ENCODE measurements at regions not wholly inside any gene's neighbourhood (a gene's known extent, or its start where the extent isn't known, plus 50 kb on each side); places are given as distances from the start of the nearest gene placed in this dataset.

GRCh38 chr10:9096288-9096687 lies 1041.8 kb downstream of the GATA3 start:
- TF ChIP-seq CTCF (IDR thresholded peaks at IDR 0.05; ENCODE audit: low read length): no peak
- no peak for TF ChIP-seq EZH2 (IDR thresholded peaks at IDR 0.05; ENCODE audit: borderline replicate concordance, low read length)
